NCI-H82 treated with DMSO at 0.1 percent for 48 hours (cell line): ENCODE measurements at regions not wholly inside any gene's neighbourhood (a gene's known extent, or its start where the extent isn't known, plus 50 kb on each side); places are given as distances from the start of the nearest gene placed in this dataset.
"Not testable (repeated sequence)": the region's sequence is repeated elsewhere in the genome, so short reads cannot be mapped to it uniquely, and the experiment has no call there.

Source experiments
- DNase-seq: peaks from one replicate; lab custom pipeline; 2025; ENCODE audit not compliant: unreplicated experiment; lab: John Stamatoyannopoulos, UW

DNA sequence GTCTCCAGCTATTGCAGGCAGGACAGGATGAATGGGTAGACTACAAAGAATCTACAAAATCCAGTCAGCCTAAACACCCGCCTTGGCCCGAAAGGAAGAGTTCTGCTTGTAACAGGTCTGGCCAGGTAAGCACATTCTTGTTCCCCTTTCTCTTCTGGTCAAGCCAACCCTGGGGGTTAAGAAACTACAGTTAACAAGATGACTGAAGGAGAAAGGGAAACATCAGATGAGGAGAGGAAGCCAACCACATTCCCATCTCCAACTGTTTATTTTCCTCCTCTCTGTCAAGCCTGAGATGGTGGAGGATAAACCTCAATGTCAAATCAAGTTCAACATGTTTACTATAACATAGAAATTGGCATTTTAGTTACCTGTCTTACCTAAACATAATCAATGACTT lies 198.9 kb downstream of the IPMK start:
- DNase-seq, result no peak

DNA sequence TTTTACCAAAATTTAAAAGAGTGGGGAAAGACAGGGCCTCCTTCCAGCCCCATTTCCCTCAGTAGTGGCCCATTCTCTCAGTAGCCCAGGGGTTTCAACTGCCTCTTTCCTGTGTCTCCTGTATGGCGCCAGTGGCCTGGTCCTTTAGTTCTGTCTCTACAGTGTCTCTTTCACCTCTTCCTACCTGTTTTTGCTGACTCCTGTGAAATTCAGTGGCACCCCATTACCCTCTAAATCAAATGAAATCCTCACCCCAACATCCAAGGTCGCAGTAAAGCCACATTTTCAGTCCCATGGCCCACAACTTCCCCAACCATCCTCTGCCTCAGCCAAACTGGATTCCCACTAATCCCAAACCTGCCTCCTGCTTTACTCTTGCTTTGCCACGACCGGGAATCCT lies 200.7 kb downstream of the IPMK start:
- DNase-seq, result no peak

DNA sequence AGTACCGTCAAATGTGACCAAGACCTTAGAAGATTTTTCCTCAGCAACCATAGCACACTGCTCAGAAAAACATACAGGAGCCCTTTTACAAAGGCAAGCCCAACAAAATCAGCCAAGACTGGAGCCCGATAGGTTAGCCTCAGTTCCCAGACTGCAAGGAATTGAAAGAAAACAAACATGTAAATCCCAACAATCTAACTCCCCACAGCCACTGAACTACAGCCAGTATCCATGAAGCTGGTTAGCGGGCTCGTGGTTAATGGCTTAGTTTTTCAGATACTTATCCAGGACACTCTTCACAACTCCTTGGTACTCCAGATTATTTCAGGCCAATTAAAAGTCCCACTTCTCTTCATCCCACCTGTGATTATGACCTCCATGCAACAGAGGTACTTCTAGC lies 201.6 kb downstream of the IPMK start:
- DNase-seq, result no peak

DNA sequence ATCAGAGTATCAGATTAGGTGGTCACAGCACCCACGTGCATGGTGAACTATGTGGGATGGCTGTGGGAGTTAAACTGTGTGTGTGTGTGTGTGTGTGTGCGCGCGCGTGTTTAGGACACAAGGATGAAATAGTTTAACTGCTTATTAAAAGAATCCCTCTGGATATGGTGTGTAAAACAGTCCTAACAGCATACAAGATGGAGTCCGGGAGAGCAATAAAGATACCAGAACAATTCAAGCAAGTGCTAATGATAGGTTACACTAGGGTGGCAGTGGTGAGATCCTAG lies 202.2 kb downstream of the IPMK start:
- DNase-seq, result no peak

DNA sequence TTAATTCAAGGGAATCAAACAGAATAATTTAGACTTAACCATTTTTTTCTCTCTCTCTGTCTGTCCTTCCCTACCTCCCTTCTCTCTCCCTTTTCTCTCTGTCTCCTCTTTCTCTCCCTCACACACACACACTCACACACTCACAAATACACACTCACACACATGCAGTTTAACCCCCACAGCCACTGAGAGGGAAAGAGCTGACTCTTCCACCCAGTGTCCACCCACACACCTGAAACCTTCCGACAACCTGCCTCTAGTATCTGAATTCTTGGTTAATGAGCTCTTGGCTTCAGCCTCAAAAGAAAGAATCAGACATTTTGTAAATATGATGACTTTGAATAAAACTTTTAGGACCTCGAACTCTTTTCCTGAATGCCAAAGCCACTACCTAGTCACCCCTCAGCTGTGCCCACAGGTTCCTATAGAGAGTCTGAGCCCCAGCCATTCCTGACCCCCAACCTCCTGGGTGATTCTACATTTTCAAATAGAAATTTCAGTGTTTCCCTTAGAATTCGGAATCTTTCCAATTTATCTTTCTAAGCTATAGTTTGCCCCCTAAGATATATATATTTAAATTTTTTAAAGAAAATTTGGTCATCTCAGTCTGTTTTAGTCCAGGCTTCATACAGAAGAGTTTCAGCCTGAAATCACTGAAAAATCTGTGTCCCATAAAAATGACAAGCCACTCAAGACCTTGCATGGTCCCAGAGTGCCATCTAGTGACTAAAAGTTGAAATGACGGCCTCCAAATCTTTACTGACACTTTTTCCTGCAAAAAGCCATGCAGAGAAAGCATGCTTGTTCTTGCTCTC lies 202.8 kb downstream of the IPMK start:
- peak; percentile 2 for DNase-seq

DNA sequence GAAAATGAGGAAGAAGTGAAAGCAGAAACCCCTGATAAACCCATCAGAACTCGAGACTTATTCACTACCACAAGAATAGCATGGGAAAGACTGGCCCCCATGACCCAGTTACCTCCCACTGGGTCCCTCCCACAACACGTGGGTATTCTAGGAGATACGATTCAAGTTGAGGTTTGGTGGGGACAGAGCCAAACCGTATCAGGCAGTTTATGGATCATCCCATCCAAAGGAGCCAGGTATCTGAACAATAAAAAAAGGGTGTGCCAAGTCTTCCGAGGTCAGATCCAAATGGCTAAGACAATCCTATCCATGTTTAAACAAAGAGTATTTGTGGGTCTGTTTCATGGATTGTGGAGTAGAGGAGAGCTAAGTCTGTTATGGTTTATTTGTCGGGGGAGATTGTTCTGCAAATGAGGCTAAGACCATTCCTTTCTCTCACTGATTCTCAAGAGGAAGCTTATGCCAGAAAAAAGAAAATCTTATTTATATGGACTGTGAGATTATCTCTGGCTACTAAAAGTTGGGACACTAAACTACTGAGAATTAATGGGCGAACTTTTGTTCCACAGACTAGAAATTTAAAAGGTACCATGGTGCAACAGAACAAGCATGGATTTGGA lies 203.7 kb downstream of the IPMK start:
- DNase-seq, result no peak

DNA sequence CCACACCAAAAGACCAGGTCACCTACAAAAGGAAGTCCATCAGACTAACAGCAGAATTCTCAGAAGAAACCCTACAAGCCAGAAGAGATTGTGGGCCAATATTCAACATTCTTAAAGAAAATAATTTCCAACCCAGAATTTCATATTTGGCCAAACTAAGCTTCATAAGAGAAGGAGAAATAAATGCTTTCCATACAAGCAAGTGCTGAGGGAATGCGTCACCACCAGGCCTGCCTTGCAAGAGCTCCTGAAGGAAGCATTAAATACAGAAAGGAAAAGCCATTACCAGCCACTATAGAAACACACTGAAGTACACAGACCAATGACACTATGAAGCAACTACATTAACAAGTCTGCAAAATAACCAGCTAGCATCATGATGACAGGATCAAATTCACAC lies 209.0 kb downstream of the IPMK start:
- not testable (repeated sequence) for DNase-seq

DNA sequence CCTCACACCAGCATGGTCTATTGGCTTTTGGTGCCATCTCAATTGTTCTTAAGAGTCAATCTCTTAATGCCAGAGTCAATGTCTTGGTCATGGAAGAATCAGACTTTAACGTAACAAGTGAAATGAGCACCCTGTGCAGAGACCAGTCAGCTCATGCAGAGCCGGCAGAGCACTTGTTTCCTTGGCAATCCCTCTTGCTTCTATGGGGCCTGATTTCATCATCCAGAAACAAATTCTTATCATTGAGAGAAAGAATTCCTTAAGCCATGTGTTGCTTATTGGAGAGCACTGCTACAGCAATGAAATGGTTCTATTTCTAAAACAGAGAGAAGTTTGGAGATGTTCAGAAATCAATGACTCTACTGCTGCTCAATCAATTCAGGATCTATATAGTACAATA lies 212.8 kb downstream of the IPMK start:
- no peak for DNase-seq

DNA sequence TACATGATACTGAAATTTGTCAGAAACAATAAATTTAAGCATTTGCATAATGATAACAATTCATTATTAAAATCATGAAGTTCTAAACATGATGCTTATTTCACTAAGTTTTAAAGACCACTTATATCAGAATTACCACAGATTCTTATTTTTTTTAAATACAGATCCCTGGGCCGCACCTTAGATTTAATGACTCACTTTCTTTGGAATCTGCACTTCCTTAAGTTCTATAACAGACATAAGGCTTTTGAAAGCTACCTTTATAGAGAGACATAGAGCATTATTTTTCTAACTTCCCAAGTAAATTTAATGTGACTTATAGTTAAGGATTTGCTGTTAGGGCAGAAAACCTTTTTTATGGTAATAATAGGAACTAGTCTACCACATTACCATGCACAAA lies 214.9 kb downstream of the IPMK start:
- no peak for DNase-seq

DNA sequence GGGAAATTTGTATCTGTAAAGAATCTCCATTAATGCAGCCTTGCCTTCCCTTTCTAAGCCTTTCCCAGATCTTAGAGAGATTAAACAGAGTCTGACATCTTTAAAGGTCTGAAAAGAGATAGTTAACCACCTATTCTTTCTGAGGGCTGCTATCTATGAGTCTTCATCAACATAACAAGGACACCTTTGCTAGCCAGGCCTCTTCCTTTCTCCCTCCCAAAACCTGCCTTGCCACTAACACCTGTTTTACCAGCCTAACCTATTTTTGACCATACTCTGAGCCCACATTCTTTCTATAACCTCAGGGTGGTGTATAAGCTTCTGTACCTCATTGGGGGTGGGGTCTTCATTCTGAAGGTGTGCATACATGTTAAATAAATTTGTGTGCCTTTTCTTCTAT lies 217.1 kb downstream of the IPMK start:
- DNase-seq, result no peak

DNA sequence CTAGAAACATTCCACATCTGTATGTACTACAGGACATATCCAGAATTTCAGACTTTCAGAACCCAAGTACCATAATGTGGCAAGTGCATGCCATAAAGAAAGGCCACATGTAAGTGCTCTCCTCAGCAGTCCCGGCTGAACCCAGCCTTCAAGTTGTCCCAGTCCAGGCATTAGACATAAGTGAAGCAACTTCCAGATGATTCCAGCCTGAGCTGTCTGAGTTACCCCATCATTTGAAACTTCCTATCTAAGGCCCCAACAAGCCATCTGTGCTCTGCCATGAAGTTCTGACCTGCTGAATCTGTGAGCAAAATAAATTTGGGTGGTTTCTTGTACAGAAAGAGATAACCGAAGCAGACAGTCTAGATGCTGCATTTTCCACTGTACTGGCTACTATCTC lies 218.8 kb downstream of the IPMK start:
- no peak for DNase-seq

DNA sequence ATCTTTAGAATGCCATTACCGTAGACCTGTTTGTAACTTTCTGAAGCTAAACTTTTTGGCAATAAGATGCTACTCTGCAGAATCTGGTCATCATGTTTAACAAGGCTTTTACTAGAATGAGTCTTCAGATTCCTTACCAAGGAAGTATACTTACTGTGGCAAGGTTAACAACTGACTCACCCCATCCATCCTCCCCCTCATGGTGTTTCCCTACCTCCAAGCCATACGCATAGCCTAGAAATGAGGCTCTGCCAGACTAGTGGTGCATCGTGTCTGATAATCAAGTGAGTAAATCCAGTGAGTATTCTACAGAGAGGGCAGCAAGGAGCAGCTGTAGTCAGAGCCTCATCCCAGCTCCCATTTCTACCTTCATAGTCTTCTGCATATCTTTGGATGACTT lies 223.6 kb downstream of the IPMK start:
- no peak for DNase-seq

DNA sequence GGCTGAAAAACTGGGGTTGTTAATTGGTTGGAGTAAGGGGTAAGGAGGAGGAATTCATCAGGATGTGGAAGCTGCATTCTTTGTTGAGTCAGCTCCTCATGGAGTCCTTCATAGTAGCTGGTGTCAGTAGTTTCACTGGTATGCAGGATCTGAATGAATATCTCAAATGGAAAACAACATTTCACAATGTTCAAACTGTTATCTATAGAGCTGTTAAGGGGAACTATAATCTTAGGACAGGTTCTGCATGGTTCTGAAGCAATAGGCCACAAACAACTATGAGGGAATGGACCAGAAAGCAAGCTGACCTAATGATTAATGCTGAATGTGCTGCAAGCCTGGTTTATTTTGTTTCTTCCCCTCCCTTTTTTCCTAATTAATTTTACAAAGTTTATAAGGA lies 225.8 kb downstream of the IPMK start:
- no peak for DNase-seq

DNA sequence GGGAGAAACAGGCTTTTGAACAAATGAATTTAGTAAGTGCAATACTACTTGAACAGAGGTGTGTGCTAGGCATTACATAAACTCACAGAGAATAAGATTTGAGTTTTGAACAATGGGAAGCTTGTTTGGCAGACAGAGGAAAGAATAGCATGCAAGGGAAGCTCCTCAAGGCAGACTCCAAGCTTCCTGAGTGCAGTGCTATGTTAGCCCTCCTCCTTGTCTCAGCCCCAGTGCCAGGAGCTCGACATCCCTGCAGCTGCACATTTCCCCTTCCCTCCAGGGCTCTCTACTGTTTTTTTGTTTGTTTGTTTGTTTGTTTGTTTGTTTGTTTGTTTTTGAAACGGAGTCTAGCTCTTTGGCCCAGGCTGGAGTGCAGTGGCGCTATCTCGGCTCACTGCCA lies 237.5 kb downstream of the IPMK start:
- no peak for DNase-seq

DNA sequence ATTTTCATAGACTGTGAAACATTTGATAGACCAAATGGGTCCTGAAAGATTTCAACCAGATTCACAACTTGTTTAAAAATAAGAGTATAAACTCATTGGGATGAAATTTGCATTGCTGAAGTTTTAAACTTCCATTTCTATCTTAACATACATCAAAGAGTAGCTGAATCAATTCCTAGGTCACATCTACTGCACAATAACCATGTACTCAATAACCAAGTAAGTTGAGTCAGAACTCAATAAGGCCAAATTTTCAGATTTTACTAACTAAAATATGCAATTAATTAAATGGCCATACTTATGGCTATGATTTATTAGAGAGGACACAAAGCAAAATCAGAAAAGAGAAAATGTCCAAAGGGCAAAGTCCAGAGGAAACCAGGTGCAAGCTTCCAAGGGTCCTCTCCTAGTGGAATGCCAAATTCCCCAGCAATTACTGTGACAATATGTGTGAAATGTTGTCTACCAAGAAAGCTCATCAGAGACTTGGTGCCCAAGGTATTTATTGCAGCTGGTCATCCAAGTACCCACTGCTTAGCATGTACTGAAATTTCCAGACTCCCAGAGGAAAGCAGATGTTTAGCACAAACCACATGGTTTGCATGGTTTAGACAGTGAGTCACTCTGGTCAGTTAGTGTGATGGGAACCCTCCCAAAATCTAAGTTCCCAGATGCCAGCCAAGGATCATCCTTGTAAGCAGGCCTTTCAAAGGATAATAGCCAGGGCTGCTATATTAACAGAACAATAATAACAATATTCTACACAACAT lies 238.9 kb downstream of the IPMK start:
- no peak for DNase-seq

DNA sequence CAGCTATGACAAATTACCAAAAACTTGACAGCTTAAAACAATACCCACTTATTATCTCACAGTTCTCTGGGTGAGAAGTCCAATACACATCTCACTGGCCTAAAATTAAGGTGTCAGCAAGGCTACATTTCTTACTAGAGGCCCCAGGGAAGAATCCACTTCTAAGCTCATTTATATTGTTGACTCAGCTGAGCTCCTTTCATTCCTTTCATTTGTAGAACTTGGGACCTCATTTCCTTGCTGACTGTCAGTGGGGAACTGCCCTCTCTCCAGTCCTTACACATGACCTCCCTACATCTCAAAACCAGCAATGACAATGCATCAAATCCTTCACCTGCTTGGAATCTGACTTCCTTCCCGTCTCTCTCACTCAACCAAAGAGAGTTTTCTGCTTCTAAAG lies 240.3 kb downstream of the IPMK start:
- DNase-seq, result no peak

DNA sequence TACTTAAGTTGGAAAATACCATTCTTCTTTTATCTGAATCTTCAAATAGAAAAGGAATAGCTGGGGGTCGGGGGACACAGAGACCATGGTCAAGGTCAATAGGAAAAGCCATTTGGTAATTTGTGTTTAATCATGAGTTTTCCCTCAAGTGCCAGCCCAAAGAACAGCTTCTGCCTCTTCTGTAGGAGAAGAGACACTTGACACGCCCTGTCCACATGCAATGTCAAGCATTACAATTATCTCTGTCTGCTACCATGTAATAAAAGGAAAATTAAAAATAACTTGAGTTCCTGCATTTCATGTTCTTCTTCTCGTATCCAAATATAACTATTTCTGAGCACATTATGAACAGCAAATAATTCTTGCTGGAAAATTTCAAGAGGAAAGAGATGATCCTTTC lies 241.7 kb downstream of the IPMK start:
- DNase-seq, result no peak

DNA sequence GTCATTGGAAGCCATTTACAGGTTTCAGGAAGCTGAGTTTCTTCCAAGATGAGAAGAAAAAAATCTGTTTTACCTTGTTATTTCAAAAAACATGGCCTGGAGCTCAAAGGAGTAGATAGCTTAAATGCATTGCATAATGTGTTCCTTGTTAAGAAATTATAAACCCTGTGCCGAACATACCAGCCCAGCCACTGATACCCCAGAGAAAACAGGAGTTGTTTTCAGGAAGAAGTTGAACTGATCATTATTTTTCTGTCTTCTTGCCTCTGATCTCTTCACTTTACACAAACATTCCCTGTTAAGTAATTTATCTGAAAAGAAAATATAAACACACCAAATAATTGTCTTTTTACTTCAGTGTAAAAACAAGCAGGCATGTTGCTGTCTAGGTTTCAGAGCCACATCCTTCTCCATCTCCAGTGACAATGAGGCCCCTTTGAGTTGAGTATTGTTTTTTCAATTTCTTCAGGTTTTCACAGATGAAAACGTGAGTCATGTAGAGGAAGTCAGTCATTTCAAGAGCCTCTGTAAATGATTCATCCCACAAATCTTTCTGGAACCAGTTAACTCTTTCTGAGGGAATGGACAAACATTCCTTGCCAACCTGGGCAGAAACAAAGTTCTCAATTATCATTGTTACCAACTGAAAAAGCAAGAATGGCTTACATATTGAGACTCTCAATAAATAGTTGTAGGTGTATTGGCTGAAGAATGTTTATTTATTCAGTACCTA lies 244.2 kb downstream of the IPMK start:
- no peak for DNase-seq

DNA sequence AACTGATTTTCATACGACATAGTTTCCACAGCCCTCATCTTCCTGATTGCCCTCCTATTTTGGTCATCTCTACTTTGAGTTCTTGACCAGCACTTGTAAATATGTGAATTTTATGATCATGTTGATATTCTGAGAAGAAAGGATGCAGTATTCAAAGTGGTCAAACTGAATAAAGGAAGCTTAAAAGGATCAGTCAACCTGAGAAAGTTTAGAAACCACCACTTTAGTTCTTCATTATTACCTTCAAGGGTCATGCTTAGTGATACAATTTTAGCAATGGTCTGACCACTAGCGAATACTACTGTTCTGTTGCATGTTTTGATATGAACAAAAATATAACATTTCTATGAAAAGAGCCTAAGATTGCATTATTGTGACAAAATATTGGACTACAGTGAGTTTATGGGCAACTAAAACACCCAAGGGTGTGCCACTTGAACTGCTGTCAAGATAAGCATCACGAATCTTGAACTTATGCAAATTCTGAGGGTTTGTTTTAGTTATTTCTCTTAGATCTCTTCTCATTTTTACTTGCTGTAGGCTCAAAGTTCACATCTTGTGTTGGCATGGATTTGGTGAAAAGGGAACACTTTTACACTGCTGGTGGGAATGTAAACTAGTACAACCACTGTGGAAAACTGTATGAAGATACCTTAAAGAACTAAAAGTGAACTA lies 247.7 kb downstream of the IPMK start:
- no peak for DNase-seq

DNA sequence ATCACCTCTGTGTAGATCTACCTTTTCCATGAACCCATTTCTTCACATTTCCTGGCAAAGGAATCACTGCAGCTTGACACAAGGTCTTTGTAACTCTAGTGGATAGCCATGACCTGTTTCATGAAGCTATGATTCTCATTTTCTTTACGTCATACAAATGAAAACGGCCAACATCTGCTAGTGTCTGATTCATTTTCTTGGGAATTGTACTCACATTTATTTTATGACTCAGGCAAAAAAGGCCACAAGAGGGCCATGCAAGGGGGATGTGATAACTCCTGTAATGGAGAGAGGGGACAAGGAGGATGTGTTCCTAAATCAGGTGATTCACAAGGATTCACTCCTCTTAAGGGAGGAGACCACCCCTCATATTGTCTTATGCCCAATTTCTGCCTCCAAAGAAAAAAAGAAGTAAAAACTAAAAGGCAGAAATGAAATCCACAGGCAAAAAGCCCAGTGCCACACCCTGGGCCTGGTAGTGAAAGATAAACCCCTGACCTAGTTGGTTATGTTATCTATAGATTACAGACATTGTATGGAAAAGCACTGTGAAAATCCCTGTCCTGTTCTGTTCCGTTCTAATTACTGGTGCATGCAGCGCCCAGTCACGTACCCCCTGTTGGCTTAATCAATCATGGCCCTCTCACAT lies 249.9 kb downstream of the IPMK start:
- DNase-seq, result no peak

DNA sequence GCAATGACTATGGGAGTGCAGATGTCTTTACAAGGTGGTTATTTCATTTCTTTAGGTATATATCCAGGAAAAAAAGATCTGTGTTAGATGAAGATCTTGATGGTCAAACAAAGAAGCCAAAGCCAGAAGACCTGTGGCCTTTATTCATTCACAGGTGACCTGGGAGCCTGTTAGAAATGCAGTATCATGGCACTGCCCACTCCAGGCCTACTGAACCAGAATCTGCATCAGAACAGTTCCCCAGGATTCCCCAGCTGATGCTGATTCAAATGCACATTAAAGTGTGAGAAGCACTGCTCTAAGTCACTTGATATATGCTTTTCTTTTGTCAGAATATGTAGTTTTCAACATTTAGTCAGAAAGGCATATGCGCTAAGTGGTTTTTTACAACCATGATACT lies 251.1 kb downstream of the IPMK start:
- DNase-seq, result no peak
